ENCODE measurements at regions not wholly inside any gene's neighbourhood (a gene's known extent, or its start where the extent isn't known, plus 50 kb on each side); places are given as distances from the start of the nearest gene placed in this dataset.

- no peak for TF ChIP-seq CTCF (IDR thresholded peaks at IDR 0.05; ENCODE audit: extremely low read depth, missing control alignments)
- DNase-seq (ENCODE audit: low spot score), result no peak
Measured at GRCh38 chr4:71189471-71189870, 149.3 kb upstream of the SLC4A4 start.

- DNase-seq (ENCODE audit: low spot score), result no peak
Measured at GRCh38 chr4:71194454-71194853, 144.4 kb upstream of the SLC4A4 start.

GRCh38 chr4:71195924-71196323, 142.9 kb upstream of the SLC4A4 start:
- DNase-seq (ENCODE audit: low spot score), result no peak
- no peak for TF ChIP-seq CTCF (IDR thresholded peaks at IDR 0.05; ENCODE audit: extremely low read depth, missing control alignments)

More at GRCh38 chr4:71194454-71194853, 144.4 kb upstream of the SLC4A4 start:
- TF ChIP-seq CTCF (IDR thresholded peaks at IDR 0.05; ENCODE audit: extremely low read depth, missing control alignments), result no peak

GRCh38 chr4:71198958-71199357, 139.9 kb upstream of the SLC4A4 start:
- no peak for DNase-seq (ENCODE audit: low spot score)
- TF ChIP-seq CTCF (IDR thresholded peaks at IDR 0.05; ENCODE audit: extremely low read depth, missing control alignments), result no peak

- no peak for TF ChIP-seq CTCF (IDR thresholded peaks at IDR 0.05; ENCODE audit: extremely low read depth, missing control alignments)
- no peak for DNase-seq (ENCODE audit: low spot score)
Measured at GRCh38 chr4:71201057-71201456, 137.8 kb upstream of the SLC4A4 start.

- TF ChIP-seq CTCF (IDR thresholded peaks at IDR 0.05; ENCODE audit: extremely low read depth, missing control alignments), result no peak
- DNase-seq (ENCODE audit: low spot score), result no peak
Measured at GRCh38 chr4:71201817-71202576, 136.8 kb upstream of the SLC4A4 start.

- no peak for DNase-seq (ENCODE audit: low spot score)
- no peak for TF ChIP-seq CTCF (IDR thresholded peaks at IDR 0.05; ENCODE audit: extremely low read depth, missing control alignments)
Measured at GRCh38 chr4:71202705-71203104, 136.1 kb upstream of the SLC4A4 start.
